Ascending aorta (tissue), 2 donors: ENCODE measurements at regions not wholly inside any gene's neighbourhood (a gene's known extent, or its start where the extent isn't known, plus 50 kb on each side); places are given as distances from the start of the nearest gene placed in this dataset.

Experiments used
- DNase-seq, 2 donors: peaks; one replicate each; pipeline ENCODE4 v3.0.0-alpha.2; 2019; ENCODE audit warnings: low spot score in 2 of 2
- H3K27ac ChIP-seq, 2 donors: fragments of 200-600 bp; sonication (generic); one replicate each; pipeline ENCODE4 v1.5.1; 2016 to 2017; ENCODE audit warnings: mild to moderate bottlenecking in 1 of 2
- H3K27me3 ChIP-seq: fragments of 200-600 bp; sonication (generic); one replicate; pipeline ENCODE4 v1.5.1; 2017
- H3K36me3 ChIP-seq, 2 donors: fragments of 200-600 bp; sonication (generic); one replicate each; pipeline ENCODE4 v1.5.1; 2016
- H3K4me1 ChIP-seq, 2 donors: fragments of 200-600 bp; sonication (generic); one replicate each; pipeline ENCODE4 v1.5.1; 2016 to 2017; ENCODE audit warnings: mild to moderate bottlenecking in 1 of 2
- H3K4me3 ChIP-seq, 2 donors: fragments of 200-600 bp; sonication (generic); one replicate each; pipeline ENCODE4 v1.5.1; 2016 to 2017; ENCODE audit warnings: mild to moderate bottlenecking in 1 of 2
- H3K9me3 ChIP-seq, 2 donors: fragments of 200-600 bp; sonication (generic); one replicate each; pipeline ENCODE4 v1.5.1; 2016
- intact Hi-C: fragments of 100-400 bp; cut with DNase I; formaldehyde crosslinking; loops from one replicate; pipeline ENCODE4 v1.15.1; 2023
- TF ChIP-seq, protein P1 (sequence below), 3 experiments: fragments of 200-600 bp in 2 of 3; fragments of 450-650 bp in 1 of 3; sonication (generic) in 2 of 3; IDR thresholded peaks; one replicate each; pipeline ENCODE4 v1.5.1; 2016 to 2019; ENCODE audit warnings: antibody characterized with exemption in 3 of 3, mild to moderate bottlenecking in 1 of 3, moderate library complexity in 1 of 3

DNA sequence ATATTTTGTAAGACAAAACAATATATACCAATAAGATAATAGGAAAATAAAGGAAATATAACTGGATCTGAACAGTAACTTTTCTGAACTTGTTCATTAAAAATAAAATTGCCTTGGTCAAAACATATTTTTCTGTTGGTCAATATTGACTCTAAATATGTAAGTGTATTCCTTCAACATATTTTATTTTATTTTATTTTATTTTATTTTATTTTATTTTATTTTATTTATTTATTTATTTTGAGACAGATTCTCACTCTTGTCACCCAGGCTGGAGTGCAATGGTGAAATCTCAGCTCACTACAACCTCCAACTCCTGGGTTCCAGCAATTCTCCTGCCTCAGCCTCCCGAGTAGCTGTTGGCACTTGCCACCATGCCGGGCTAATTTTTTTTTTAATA lies 571.0 kb downstream of the NR2F1-AS1 start:
- Histone ChIP-seq H3K4me1 (no peaks in the 10 kb centered on the region), H3K36me3 (no peaks in the 10 kb centered on the region), H3K4me3 (no peak overlapping the region), H3K27me3 (no peaks in the 10 kb centered on the region), H3K27ac (no peak overlapping the region), H3K9me3 (no peaks in the 10 kb centered on the region)
- TF ChIP-seq, protein P1, sequence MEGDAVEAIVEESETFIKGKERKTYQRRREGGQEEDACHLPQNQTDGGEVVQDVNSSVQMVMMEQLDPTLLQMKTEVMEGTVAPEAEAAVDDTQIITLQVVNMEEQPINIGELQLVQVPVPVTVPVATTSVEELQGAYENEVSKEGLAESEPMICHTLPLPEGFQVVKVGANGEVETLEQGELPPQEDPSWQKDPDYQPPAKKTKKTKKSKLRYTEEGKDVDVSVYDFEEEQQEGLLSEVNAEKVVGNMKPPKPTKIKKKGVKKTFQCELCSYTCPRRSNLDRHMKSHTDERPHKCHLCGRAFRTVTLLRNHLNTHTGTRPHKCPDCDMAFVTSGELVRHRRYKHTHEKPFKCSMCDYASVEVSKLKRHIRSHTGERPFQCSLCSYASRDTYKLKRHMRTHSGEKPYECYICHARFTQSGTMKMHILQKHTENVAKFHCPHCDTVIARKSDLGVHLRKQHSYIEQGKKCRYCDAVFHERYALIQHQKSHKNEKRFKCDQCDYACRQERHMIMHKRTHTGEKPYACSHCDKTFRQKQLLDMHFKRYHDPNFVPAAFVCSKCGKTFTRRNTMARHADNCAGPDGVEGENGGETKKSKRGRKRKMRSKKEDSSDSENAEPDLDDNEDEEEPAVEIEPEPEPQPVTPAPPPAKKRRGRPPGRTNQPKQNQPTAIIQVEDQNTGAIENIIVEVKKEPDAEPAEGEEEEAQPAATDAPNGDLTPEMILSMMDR (IDR thresholded peaks at IDR 0.05): no peak
- intact Hi-C loops: no loop called here
- no peak for DNase-seq

DNA sequence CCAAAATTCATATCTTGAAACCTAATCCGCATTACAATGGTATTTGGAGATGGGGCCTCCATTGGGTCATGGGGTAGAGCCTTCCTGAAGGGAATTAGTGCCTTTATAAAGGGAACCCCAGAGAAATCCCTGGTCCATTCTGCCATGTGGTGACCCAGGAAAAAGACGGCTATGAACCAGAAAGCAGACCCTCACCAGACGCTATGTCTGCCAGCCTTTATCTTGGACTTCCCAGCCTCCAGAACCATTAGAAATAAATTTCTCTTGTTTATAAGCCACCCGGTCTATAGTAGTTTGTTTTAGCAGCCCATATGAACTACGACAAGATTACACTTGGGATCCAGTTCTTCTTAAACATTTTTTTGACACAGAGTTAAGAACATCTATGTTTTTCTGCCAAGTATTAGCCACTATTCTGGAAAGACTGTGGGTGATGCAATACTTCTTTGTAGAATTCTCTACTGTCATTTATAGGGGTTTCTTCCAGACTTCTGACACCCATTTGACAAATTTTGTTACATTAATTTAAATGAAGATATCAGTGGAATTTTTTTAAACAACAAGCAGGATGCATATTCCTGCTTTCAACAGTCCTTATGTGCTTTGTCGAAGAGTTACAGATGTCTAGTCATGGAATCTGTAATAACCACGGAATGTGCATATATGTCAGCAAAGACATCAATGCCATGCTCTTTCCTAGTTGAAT lies 572.4 kb downstream of the NR2F1-AS1 start:
- H3K4me1 ChIP-seq: no peaks in the 10 kb centered on the region
- H3K27me3 ChIP-seq: no peaks in the 10 kb centered on the region
- H3K27ac ChIP-seq: no peak overlapping the region
- H3K4me3 ChIP-seq: no peak overlapping the region
- H3K36me3 ChIP-seq: no peaks in the 10 kb centered on the region
- DNase-seq: no peak
- H3K9me3 ChIP-seq: no peaks in the 10 kb centered on the region
- intact Hi-C loops: no loop called here
- TF ChIP-seq, protein P1 (IDR thresholded peaks at IDR 0.05): no peak

- Histone ChIP-seq H3K9me3 (no peaks in the 10 kb centered on the region), H3K27me3 (no peaks in the 10 kb centered on the region), H3K36me3 (no peaks in the 10 kb centered on the region), H3K4me1 (no peaks in the 10 kb centered on the region), H3K4me3 (no peak overlapping the region), H3K27ac (no peak overlapping the region)
- DNase-seq: no peak
- intact Hi-C loops: no loop called here
- TF ChIP-seq, protein P1 (IDR thresholded peaks at IDR 0.05): no peak
These were observed 574.1 kb downstream of the NR2F1-AS1 start for GRCh38 chr5:93006915-93007314.

- Histone ChIP-seq H3K4me3 (no peak overlapping the region), H3K27ac (no peak overlapping the region), H3K4me1 (no peaks in the 10 kb centered on the region), H3K36me3 (no peaks in the 10 kb centered on the region), H3K27me3 (no peaks in the 10 kb centered on the region), H3K9me3 (peaks cover 8 to 9% of the 10 kb centered on the region in 2 donors)
- no peak for DNase-seq
- intact Hi-C loops: no loop called here
- TF ChIP-seq, protein P1 (IDR thresholded peaks at IDR 0.05): no peak
These were observed 582.6 kb downstream of the NR2F1-AS1 start for GRCh38 chr5:92998456-92998855.

DNA sequence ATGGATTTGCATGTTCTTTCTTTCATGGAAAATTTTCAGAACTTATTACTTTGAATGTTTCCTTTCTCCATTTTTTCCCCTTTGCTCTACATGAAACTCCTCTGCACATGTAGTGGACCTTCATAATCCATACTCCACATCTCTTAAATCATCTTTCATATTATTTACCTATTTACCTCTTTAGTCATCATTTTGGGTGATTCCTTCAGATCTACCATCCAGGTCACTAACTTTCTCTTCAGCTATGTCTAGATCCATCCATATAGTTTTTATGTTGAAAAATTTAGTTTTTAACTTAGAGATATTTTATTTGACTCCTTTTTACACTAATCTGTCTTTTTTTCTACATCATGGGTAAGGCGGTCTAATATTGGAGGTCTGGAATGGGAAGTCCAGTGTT lies 586.6 kb downstream of the NR2F1-AS1 start:
- Histone ChIP-seq H3K9me3 (peaks cover 8 to 9% of the 10 kb centered on the region in 2 donors), H3K36me3 (no peaks in the 10 kb centered on the region), H3K27me3 (no peaks in the 10 kb centered on the region), H3K4me1 (no peaks in the 10 kb centered on the region), H3K27ac (no peak overlapping the region), H3K4me3 (no peak overlapping the region)
- no peak for DNase-seq
- TF ChIP-seq, protein P1 (IDR thresholded peaks at IDR 0.05): no peak
- intact Hi-C loops: no loop called here

DNA sequence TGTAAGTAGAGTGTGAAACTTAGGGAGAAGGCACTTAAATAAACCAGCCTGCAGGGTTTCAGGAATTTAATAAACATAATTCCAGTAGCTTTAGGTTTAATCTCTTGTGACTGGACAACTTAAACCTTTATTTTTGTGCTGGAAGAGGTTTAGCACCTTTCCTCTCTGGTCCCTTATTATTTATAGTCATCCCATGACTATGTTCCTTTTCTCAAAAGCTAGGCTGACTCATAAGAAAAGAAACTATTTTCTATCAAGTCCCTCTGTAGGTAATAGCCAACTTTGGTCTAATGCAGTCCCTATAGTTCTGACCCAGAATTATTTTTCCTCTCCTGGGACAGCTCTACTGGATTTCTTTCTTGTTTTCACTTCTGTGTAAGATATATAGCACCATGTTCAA lies 588.9 kb downstream of the NR2F1-AS1 start:
- no peaks in the 10 kb centered on the region for H3K36me3 ChIP-seq
- no peak overlapping the region for H3K27ac ChIP-seq
- no peak overlapping the region for H3K4me3 ChIP-seq
- H3K9me3 ChIP-seq: peaks cover 8 to 9% of the 10 kb centered on the region in 2 donors
- no peak for DNase-seq
- TF ChIP-seq, protein P1 (IDR thresholded peaks at IDR 0.05): no peak
- H3K4me1 ChIP-seq: no peaks in the 10 kb centered on the region
- intact Hi-C loops: no loop called here
- no peaks in the 10 kb centered on the region for H3K27me3 ChIP-seq
